ENCODE measurements at regions not wholly inside any gene's neighbourhood (a gene's known extent, or its start where the extent isn't known, plus 50 kb on each side); places are given as distances from the start of the nearest gene placed in this dataset.

DNA sequence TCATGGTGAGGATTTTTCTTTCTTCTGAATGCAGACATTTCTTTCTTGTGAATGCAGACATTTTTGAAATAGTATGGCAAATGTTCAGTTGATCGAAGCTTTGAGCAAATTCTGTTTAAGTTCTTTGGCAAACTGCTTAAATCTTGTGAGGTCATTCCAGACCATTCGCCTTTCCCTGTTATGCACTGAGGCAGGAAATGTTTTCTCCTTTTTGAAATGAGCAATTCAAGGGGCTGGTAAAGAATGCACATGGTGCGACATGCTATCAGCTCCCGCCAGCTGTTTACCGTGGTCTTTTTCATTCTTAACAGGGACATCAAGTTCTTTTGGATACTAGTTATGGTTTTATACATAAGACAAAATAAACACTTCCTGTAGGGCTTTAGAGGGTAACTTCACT lies 112.0 kb upstream of the CCN2 start:
- TF ChIP-seq, protein P1, sequence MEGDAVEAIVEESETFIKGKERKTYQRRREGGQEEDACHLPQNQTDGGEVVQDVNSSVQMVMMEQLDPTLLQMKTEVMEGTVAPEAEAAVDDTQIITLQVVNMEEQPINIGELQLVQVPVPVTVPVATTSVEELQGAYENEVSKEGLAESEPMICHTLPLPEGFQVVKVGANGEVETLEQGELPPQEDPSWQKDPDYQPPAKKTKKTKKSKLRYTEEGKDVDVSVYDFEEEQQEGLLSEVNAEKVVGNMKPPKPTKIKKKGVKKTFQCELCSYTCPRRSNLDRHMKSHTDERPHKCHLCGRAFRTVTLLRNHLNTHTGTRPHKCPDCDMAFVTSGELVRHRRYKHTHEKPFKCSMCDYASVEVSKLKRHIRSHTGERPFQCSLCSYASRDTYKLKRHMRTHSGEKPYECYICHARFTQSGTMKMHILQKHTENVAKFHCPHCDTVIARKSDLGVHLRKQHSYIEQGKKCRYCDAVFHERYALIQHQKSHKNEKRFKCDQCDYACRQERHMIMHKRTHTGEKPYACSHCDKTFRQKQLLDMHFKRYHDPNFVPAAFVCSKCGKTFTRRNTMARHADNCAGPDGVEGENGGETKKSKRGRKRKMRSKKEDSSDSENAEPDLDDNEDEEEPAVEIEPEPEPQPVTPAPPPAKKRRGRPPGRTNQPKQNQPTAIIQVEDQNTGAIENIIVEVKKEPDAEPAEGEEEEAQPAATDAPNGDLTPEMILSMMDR (IDR thresholded peaks at IDR 0.05 in 2 of 3, conservative IDR thresholded peaks at IDR 0.05 in 1 of 3; ENCODE audit: borderline replicate concordance in 1 of 3, insufficient read depth in 1 of 3, low read depth in 2 of 3, low read length in 2 of 3) = no peak
- no peak for TF ChIP-seq YY1 (IDR thresholded peaks at IDR 0.05; ENCODE audit: extremely low read depth, insufficient replicate concordance, low read depth, low read length)
- no peak for TF ChIP-seq POLR2A (IDR thresholded peaks at IDR 0.05; ENCODE audit: borderline replicate concordance, extremely low read depth, insufficient read depth, insufficient read length)

Data from HCT116 (cell line).